SIG-M5 (cell line): ENCODE measurements at regions not wholly inside any gene's neighbourhood (a gene's known extent, or its start where the extent isn't known, plus 50 kb on each side); places are given as distances from the start of the nearest gene placed in this dataset.
"Not testable (repeated sequence)": the region's sequence is repeated elsewhere in the genome, so short reads cannot be mapped to it uniquely, and the experiment has no call there.

Experiments
- DNase-seq: peaks from one replicate; lab custom pipeline; 2025; lab: John Stamatoyannopoulos, UW

DNA sequence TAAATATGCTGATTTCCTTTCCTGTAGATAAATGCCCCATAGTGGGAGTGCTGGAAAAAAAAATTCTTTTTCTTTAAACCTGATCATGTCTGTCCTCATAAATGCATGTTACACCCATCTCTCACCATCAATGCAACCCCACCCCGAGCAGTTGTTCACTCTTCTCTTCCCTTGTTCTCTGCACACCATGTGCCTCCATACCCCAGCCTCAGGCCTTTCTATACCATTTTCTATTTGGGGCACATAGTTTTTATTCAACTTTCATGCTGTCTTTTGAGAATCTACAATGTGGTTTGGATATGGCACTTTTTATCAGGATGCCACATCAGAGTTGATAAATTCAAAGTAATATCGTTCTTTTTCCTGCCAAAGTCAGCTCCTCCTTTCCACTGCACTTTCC, 202.6 kb downstream of the POTED start:
- not testable (repeated sequence) for DNase-seq

DNA sequence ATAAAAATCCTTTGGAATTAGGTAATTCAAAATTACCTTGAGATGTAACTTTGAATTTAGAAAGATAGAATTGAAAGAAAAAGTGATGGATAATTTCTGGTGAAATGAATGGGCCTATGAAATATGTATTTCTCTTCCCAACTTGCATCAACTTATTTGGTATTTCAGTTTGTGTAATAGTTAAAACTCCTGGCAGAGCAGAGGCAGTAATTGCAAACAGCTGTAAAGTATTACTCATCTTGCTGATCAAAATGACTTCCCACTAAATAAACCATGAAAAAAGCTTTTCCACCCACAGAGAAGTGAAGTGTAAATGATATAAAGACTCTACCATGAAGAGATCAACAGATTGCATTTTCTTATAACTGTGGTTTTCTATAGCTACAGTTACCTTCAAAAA, 201.0 kb downstream of the POTED start:
- not testable (repeated sequence) for DNase-seq

DNA sequence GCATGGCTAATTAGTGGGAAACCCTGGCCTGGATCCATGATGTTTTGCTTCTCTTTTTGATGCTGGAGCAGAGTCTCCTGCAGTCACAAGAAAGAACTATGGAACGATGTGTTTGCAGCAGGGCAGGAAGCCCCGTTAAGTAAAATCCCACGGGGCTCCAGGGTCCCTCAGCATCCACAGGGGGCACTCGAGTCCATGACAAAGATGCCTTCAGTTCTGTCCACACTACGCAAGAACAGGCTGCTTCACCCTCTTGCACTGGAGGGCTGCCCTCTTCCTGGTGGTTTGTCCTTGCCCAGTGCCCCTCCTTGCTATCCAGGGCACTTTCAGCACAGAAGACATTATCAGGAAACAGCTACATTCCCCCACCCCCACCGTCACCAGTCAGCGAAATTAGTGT, 196.9 kb downstream of the POTED start:
- not testable (repeated sequence) for DNase-seq

DNA sequence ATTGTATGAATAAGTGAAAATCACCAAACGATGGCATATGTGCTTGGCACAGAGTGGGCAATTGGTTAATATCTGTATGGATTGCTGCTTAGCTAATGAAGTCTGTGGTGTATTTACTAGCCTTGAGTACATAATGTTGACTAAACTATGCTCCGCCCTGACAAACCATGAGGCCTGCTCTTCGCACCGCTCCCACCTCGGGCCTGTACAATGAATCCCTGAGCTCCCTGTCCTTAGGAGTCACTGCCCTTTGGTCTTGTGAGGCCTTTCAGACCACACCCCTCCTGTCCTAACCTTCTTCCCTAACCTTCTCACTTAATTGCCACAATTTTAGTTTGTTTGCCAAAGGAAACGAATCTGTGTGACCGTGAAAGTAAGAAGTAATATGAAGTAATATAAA, 193.2 kb downstream of the POTED start:
- DNase-seq, result not testable (repeated sequence)
